ENCODE measurements at regions not wholly inside any gene's neighbourhood (a gene's known extent, or its start where the extent isn't known, plus 50 kb on each side); places are given as distances from the start of the nearest gene placed in this dataset.

- no peak overlapping the region for H2AFZ ChIP-seq (ENCODE audit: low read depth, low read length)
- no TSS peak for BruUV-seq (replicated peaks)
- POLR2A ChIA-PET = interaction anchor here (1.0 kb wide), 1 partner anchor 15 kb away, joined by 3 read pairs; no protein-coding TSS in a partner anchor
- TF ChIP-seq CTCFL (IDR thresholded peaks at IDR 0.05; ENCODE audit: borderline replicate concordance, insufficient read depth, low read depth, low read length, poor library complexity, severe bottlenecking) = no peak
- TF ChIP-seq ZBTB43 (CRISPR knock-in tag; IDR thresholded peaks at IDR 0.05) = no peak
- no peak for TF ChIP-seq RNF219 (CRISPR knock-in tag; IDR thresholded peaks at IDR 0.05)
- TF ChIP-seq ZKSCAN8 (CRISPR knock-in tag; IDR thresholded peaks at IDR 0.05) = no peak
- no peak for TF ChIP-seq DLX4 (CRISPR knock-in tag; IDR thresholded peaks at IDR 0.05)
- TF ChIP-seq HSF4 (CRISPR knock-in tag; IDR thresholded peaks at IDR 0.05; ENCODE audit: borderline replicate concordance) = no peak
- TF ChIP-seq RUNX1 (IDR thresholded peaks at IDR 0.05; ENCODE audit: low read depth) = no peak
- no peak for TF ChIP-seq NFE2 (IDR thresholded peaks at IDR 0.05; ENCODE audit: low read depth)
- no peak for TF ChIP-seq IRF1 (CRISPR knock-in tag; IDR thresholded peaks at IDR 0.05; ENCODE audit: borderline replicate concordance)
- TF ChIP-seq ZNF311 (CRISPR knock-in tag; IDR thresholded peaks at IDR 0.05) = no peak
- TF ChIP-seq FOS (IDR thresholded peaks at IDR 0.05; ENCODE audit: extremely low read depth, insufficient read length) = no peak
- TF ChIP-seq RBM39 (optimal IDR thresholded peaks at IDR 0.05; ENCODE audit: low read depth, low read length) = no peak
- TF ChIP-seq ZNF77 (CRISPR knock-in tag; IDR thresholded peaks at IDR 0.05) = no peak
- no peak for TF ChIP-seq ZHX1 (conservative IDR thresholded peaks at IDR 0.05; ENCODE audit: low read length)
Observed at GRCh38 chr9:134245179-134245578, 80.8 kb upstream of the RNU6ATAC start.

More at GRCh38 chr9:134245179-134245578, 80.8 kb upstream of the RNU6ATAC start:
- Histone ChIP-seq H3K9me1 (ENCODE audit: control insufficient read depth, insufficient read depth, low read length) (no peaks in the 10 kb centered on the region), H3K4me2 (ENCODE audit: insufficient read depth, low read length) (no peak overlapping the region), H4K20me1 (replicated peaks; ENCODE audit: control insufficient read depth, insufficient read depth, low read length) (no peaks in the 10 kb centered on the region), H3K79me2 (ENCODE audit: control insufficient read depth, insufficient read depth, low read length) (no peaks in the 10 kb centered on the region), H3K4me1 (replicated peaks in 1 of 2; ENCODE audit: control insufficient read depth in 2 of 2, insufficient read depth in 2 of 2, low read length in 2 of 2) (no peaks in the 10 kb centered on the region), H3K4me3 (no peak overlapping the region), H3K9ac (ENCODE audit: insufficient read depth in 1 of 2, low read depth in 2 of 2, low read length in 2 of 2) (no peak overlapping the region), H3K27ac (ENCODE audit: extremely low read depth, low read depth, low read length) (no peak overlapping the region), H3K36me3 (ENCODE audit: control insufficient read depth, insufficient read depth, low read length) (no peaks in the 10 kb centered on the region), H3K9me3 (replicated peaks; ENCODE audit: control insufficient read depth, insufficient read depth, low read depth, low read length) (no peaks in the 10 kb centered on the region), H3K27me3 (ENCODE audit: control insufficient read depth in 2 of 2, insufficient read depth in 2 of 2, low read length in 2 of 2) (peaks cover 33 to 63% of the 10 kb centered on the region in 2 experiments; a peak in 4 of 5 replicates)
- ATAC-seq (no peak), FAIRE-seq (no peak), DNase-seq (ENCODE audit: extremely low read depth in 1 of 4, low spot score in 3 of 4) (no peak)
- intact Hi-C loops (cut with micrococcal nuclease) (no loop called here), in situ Hi-C loops (cut with MboI) (no loop called here)
- CTCF ChIA-PET (ENCODE audit: low intra/inter-chr PET ratio) = no interaction called here
- WGBS (ENCODE audit: insufficient coverage, low coverage, missing lambda C conversion rate) = 1% methylated on average over 11 of the region's 11 CpGs
